Renal cortex interstitium (tissue), 11 donors: ENCODE measurements at regions not wholly inside any gene's neighbourhood (a gene's known extent, or its start where the extent isn't known, plus 50 kb on each side); places are given as distances from the start of the nearest gene placed in this dataset.
"Not testable (repeated sequence)": the region's sequence is repeated elsewhere in the genome, so short reads cannot be mapped to it uniquely, and the experiment has no call there.

Experiments used
- DNase-seq, 11 donors: peaks; one replicate each; pipeline ENCODE4 v3.0.0-alpha.2; 2013; ENCODE audit warnings: low read depth in 9 of 11, low spot score in 4 of 11; ENCODE audit errors: extremely low read depth in 1 of 11

- DNase-seq: no peak
Measured at GRCh38 chr4:116590648-116591047, 494.7 kb downstream of the TRAM1L1 start.

- no peak for DNase-seq
Measured at GRCh38 chr4:116588783-116589182, 496.6 kb downstream of the TRAM1L1 start.

GRCh38 chr4:116585246-116585645, 500.1 kb downstream of the TRAM1L1 start:
- peak in 1 of 11 donors; percentile 11 for DNase-seq

GRCh38 chr4:116577321-116577720, 508.1 kb downstream of the TRAM1L1 start:
- DNase-seq: no peak

GRCh38 chr4:116573540-116573939, 511.8 kb downstream of the TRAM1L1 start:
- DNase-seq: no peak

GRCh38 chr4:116561768-116562167, 523.6 kb downstream of the TRAM1L1 start:
- DNase-seq: no peak

- no peak for DNase-seq
Measured at GRCh38 chr4:116551806-116552205, 533.6 kb downstream of the TRAM1L1 start.

- DNase-seq: no peak
Measured at GRCh38 chr4:116547632-116548031, 537.7 kb downstream of the TRAM1L1 start.

GRCh38 chr4:116546759-116547158, 538.6 kb downstream of the TRAM1L1 start:
- no peak for DNase-seq

GRCh38 chr4:116544946-116545345, 540.4 kb downstream of the TRAM1L1 start:
- no peak for DNase-seq

- no peak for DNase-seq
Measured at GRCh38 chr4:116539744-116540143, 545.6 kb downstream of the TRAM1L1 start.

- DNase-seq: no peak
Measured at GRCh38 chr4:116537828-116538227, 547.5 kb downstream of the TRAM1L1 start.

- not testable (repeated sequence) for DNase-seq
Measured at GRCh38 chr4:116536024-116536423, 549.4 kb downstream of the TRAM1L1 start.

GRCh38 chr4:116531870-116532269, 553.5 kb downstream of the TRAM1L1 start:
- no peak for DNase-seq

GRCh38 chr4:116531026-116531425, 554.4 kb downstream of the TRAM1L1 start:
- DNase-seq: no peak

GRCh38 chr4:116530048-116530447, 555.3 kb downstream of the TRAM1L1 start:
- no peak for DNase-seq

GRCh38 chr4:116529129-116529528, 556.2 kb downstream of the TRAM1L1 start:
- DNase-seq: no peak

- no peak for DNase-seq
Measured at GRCh38 chr4:116522922-116523321, 562.5 kb downstream of the TRAM1L1 start.

GRCh38 chr4:116520886-116521285, 564.5 kb downstream of the TRAM1L1 start:
- DNase-seq: no peak

- DNase-seq: no peak
Measured at GRCh38 chr4:116516711-116517110, 568.7 kb downstream of the TRAM1L1 start.

- DNase-seq: no peak
Measured at GRCh38 chr4:116515959-116516358, 569.4 kb downstream of the TRAM1L1 start.

GRCh38 chr4:116512552-116512951, 572.8 kb downstream of the TRAM1L1 start:
- DNase-seq: no peak
